ENCODE measurements at regions not wholly inside any gene's neighbourhood (a gene's known extent, or its start where the extent isn't known, plus 50 kb on each side); places are given as distances from the start of the nearest gene placed in this dataset.

DNA sequence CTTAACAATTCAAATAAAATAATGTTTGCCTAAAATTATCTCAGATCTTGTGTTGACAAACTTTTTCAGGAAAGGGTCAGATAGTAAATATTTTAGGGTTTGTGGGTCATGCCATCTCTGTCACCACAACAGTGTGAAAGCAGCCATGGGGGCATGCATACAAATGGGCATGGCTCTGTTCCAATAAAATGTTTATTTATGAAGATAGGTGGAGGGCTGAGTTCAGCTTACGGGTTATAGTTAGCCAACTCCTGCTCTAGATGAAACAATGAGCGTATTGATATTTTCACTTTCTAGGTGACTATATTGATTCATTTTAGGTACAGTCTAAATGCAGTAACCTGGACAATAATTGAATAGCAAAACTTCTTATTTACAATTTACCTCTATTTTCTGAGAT lies 533.8 kb upstream of the CLINT1 start:
- TF ChIP-seq, protein P1, sequence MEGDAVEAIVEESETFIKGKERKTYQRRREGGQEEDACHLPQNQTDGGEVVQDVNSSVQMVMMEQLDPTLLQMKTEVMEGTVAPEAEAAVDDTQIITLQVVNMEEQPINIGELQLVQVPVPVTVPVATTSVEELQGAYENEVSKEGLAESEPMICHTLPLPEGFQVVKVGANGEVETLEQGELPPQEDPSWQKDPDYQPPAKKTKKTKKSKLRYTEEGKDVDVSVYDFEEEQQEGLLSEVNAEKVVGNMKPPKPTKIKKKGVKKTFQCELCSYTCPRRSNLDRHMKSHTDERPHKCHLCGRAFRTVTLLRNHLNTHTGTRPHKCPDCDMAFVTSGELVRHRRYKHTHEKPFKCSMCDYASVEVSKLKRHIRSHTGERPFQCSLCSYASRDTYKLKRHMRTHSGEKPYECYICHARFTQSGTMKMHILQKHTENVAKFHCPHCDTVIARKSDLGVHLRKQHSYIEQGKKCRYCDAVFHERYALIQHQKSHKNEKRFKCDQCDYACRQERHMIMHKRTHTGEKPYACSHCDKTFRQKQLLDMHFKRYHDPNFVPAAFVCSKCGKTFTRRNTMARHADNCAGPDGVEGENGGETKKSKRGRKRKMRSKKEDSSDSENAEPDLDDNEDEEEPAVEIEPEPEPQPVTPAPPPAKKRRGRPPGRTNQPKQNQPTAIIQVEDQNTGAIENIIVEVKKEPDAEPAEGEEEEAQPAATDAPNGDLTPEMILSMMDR (IDR thresholded peaks at IDR 0.05): no peak
- no peak for TF ChIP-seq POLR2A (IDR thresholded peaks at IDR 0.05)
